ENCODE measurements at regions not wholly inside any gene's neighbourhood (a gene's known extent, or its start where the extent isn't known, plus 50 kb on each side); places are given as distances from the start of the nearest gene placed in this dataset.
A peak's percentile ranks its signal among the peaks of the same experiment; 100 is the strongest.

- no peak for ATAC-seq
- Mint-ChIP-seq H3K4me3 (peak overlapping the region in 4 of 10 donors; percentile 21 to 51 (median 42)), H3K36me3 (no peaks in the 10 kb centered on the region), H3K27ac (peak overlapping the region in 1 of 9 donors; percentile 49), H3K9me3 (no peaks in the 10 kb centered on the region), H3K4me1 (peaks cover 0 to 4% (median 2%) of the 10 kb centered on the region in 7 donors), H3K27me3 (peaks cover 0 to 18% (median 3%) of the 10 kb centered on the region in 5 donors)
- H3K36me3 ChIP-seq (ENCODE audit: control insufficient read depth in 2 of 3, insufficient read depth in 3 of 3, low read length in 3 of 3), result no peaks in the 10 kb centered on the region
- H3K27ac ChIP-seq (ENCODE audit: low read depth, low read length), result no peak overlapping the region
- ChIA-PET CTCF (interaction anchor here (0.6 to 1.7 kb wide), 15 partner anchors 34 to 540 kb away, joined by 3 to 9 read pairs (median 3); no protein-coding TSS in a partner anchor), POLR2A (interaction anchor here (0.6 to 0.9 kb wide), 2 partner anchors 196 to 306 kb away, joined by 3 to 4 read pairs; no protein-coding TSS in a partner anchor)
- no peaks in the 10 kb centered on the region for H3K9me3 ChIP-seq (ENCODE audit: control insufficient read depth in 2 of 3, low read length in 3 of 3)
- H3K4me1 ChIP-seq (ENCODE audit: control insufficient read depth in 2 of 2, insufficient read depth in 2 of 2, low read length in 2 of 2), result peaks cover 12 to 35% of the 10 kb centered on the region in 2 donors
- H3K4me3 ChIP-seq (ENCODE audit: low read length), result peak overlapping the region; percentile 53
- no peak for DNase-seq
- intact Hi-C loops (cut with micrococcal nuclease), result loop anchor here (1.0 to 10.0 kb wide), 15 partner anchors 19 to 1169 kb away; partner anchors contain the start of genes ATP5F1E (in 1 of the 2), NPEPL1 (in 1 of the 2), STX16 (in 1 of the 2) and VAPB (in 1 of the 2)
- peaks cover 0 to 7% of the 10 kb centered on the region in 2 donors for H3K27me3 ChIP-seq (ENCODE audit: control insufficient read depth in 2 of 2, insufficient read depth in 2 of 2, low read length in 2 of 2)
Observed at GRCh38 chr20:59403962-59404314, 103.5 kb downstream of the EDN3 start.

GRCh38 chr20:59404749-59405148, 104.3 kb downstream of the EDN3 start:
- ChIA-PET POLR2A (interaction anchor here (0.9 kb wide), 1 partner anchor 197 kb away, joined by 3 read pairs; no protein-coding TSS in a partner anchor), CTCF (interaction anchor here (0.6 to 1.7 kb wide), 12 partner anchors 33 to 541 kb away, joined by 3 to 9 read pairs (median 4); no protein-coding TSS in a partner anchor)
- no peaks in the 10 kb centered on the region for H3K36me3 ChIP-seq (ENCODE audit: control insufficient read depth in 2 of 3, insufficient read depth in 3 of 3, low read length in 3 of 3)
- Mint-ChIP-seq H3K27me3 (peaks cover 0 to 18% (median 3%) of the 10 kb centered on the region in 5 donors), H3K9me3 (no peaks in the 10 kb centered on the region), H3K4me1 (peaks cover 0 to 4% (median 2%) of the 10 kb centered on the region in 7 donors), H3K27ac (peak overlapping the region in 1 of 9 donors; percentile 57), H3K36me3 (no peaks in the 10 kb centered on the region), H3K4me3 (no peak overlapping the region)
- ATAC-seq (no peak), DNase-seq (no peak)
- intact Hi-C loops (cut with micrococcal nuclease), result loop anchor here in 1 of 2 donors (5.0 to 10.0 kb wide), 3 partner anchors 752 to 1170 kb away; partner anchors contain the start of genes STX16 and VAPB
- no peak overlapping the region for H3K4me3 ChIP-seq (ENCODE audit: low read length)
- H3K27ac ChIP-seq (ENCODE audit: low read depth, low read length), result no peak overlapping the region
- no peaks in the 10 kb centered on the region for H3K9me3 ChIP-seq (ENCODE audit: control insufficient read depth in 2 of 3, low read length in 3 of 3)
- peaks cover 12 to 35% of the 10 kb centered on the region in 2 donors for H3K4me1 ChIP-seq (ENCODE audit: control insufficient read depth in 2 of 2, insufficient read depth in 2 of 2, low read length in 2 of 2)
- peaks cover 0 to 7% of the 10 kb centered on the region in 2 donors for H3K27me3 ChIP-seq (ENCODE audit: control insufficient read depth in 2 of 2, insufficient read depth in 2 of 2, low read length in 2 of 2)

- Mint-ChIP-seq H3K4me1 (peaks cover 0 to 4% (median 2%) of the 10 kb centered on the region in 7 donors), H3K4me3 (no peak overlapping the region), H3K36me3 (no peaks in the 10 kb centered on the region), H3K27ac (peak overlapping the region in 1 of 9 donors; percentile 57), H3K27me3 (peaks cover 0 to 18% (median 5%) of the 10 kb centered on the region in 5 donors), H3K9me3 (no peaks in the 10 kb centered on the region)
- CTCF ChIA-PET, result interaction anchor here (0.6 to 1.7 kb wide), 5 partner anchors 91 to 539 kb away, joined by 3 to 10 read pairs (median 7); no protein-coding TSS in a partner anchor
- DNase-seq, result no peak
- peaks cover 12 to 35% of the 10 kb centered on the region in 2 donors for H3K4me1 ChIP-seq (ENCODE audit: control insufficient read depth in 2 of 2, insufficient read depth in 2 of 2, low read length in 2 of 2)
- no peak for ATAC-seq
- POLR2A ChIA-PET, result interaction anchor here (1.1 kb wide), 1 partner anchor 374 kb away, joined by 3 read pairs; the partner anchor contains the start of gene ATP5F1E
- H3K9me3 ChIP-seq (ENCODE audit: control insufficient read depth in 2 of 3, low read length in 3 of 3), result no peaks in the 10 kb centered on the region
- H3K27me3 ChIP-seq (ENCODE audit: control insufficient read depth in 2 of 2, insufficient read depth in 2 of 2, low read length in 2 of 2), result peaks cover 0 to 7% of the 10 kb centered on the region in 2 donors
- H3K27ac ChIP-seq (ENCODE audit: low read depth, low read length), result no peak overlapping the region
- H3K36me3 ChIP-seq (ENCODE audit: control insufficient read depth in 2 of 3, insufficient read depth in 3 of 3, low read length in 3 of 3), result no peaks in the 10 kb centered on the region
- intact Hi-C loops (cut with micrococcal nuclease), result loop anchor here in 1 of 2 donors (10.0 kb wide), 1 partner anchor 1171 kb away; no protein-coding TSS in a partner anchor
- no peak overlapping the region for H3K4me3 ChIP-seq (ENCODE audit: low read length)
Observed at GRCh38 chr20:59405226-59406200, 105.1 kb downstream of the EDN3 start.

DNA sequence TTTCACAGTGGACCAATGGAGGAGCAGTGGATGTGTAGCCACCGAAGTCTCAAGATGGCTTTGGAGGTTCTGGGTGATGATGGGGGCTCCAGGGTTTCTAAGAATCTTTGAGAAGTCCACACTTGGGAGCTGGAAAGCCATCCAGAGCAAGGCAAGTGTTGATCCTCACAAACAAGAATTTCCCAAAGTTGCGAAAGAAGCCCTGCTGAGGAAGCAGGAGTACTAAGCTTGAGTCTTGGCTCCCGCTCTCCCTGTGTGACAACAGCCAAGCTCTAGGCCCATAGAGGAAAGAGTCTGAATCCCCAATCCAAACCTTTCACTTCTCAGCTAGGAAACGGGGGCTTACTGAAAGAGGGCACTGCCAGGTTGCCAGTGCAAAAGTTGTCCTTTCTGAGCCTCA, 106.0 kb downstream of the EDN3 start:
- no peak overlapping the region for H3K4me3 ChIP-seq (ENCODE audit: low read length)
- H3K9me3 Mint-ChIP-seq, result no peaks in the 10 kb centered on the region
- no peak for DNase-seq
- no peak overlapping the region for H3K4me3 Mint-ChIP-seq
- no peak for ATAC-seq
- H3K27ac Mint-ChIP-seq, result no peak overlapping the region
- peaks cover 0 to 7% of the 10 kb centered on the region in 2 donors for H3K27me3 ChIP-seq (ENCODE audit: control insufficient read depth in 2 of 2, insufficient read depth in 2 of 2, low read length in 2 of 2)
- H3K4me1 Mint-ChIP-seq, result peaks cover 0 to 4% (median 2%) of the 10 kb centered on the region in 7 donors
- H3K9me3 ChIP-seq (ENCODE audit: control insufficient read depth in 2 of 3, low read length in 3 of 3), result no peaks in the 10 kb centered on the region
- no peaks in the 10 kb centered on the region for H3K36me3 Mint-ChIP-seq
- H3K36me3 ChIP-seq (ENCODE audit: control insufficient read depth in 2 of 3, insufficient read depth in 3 of 3, low read length in 3 of 3), result no peaks in the 10 kb centered on the region
- intact Hi-C loops (cut with micrococcal nuclease), result loop anchor here in 1 of 2 donors (10.0 kb wide), 1 partner anchor 1172 kb away; no protein-coding TSS in a partner anchor
- CTCF ChIA-PET, result interaction anchor here (0.6 to 1.2 kb wide), 2 partner anchors 535 to 537 kb away, joined by 3 read pairs; no protein-coding TSS in a partner anchor
- POLR2A ChIA-PET, result no interaction called here
- H3K27ac ChIP-seq (ENCODE audit: low read depth, low read length), result no peak overlapping the region
- H3K27me3 Mint-ChIP-seq, result peaks cover 0 to 18% (median 5%) of the 10 kb centered on the region in 5 donors
- peaks cover 12 to 28% of the 10 kb centered on the region in 2 donors for H3K4me1 ChIP-seq (ENCODE audit: control insufficient read depth in 2 of 2, insufficient read depth in 2 of 2, low read length in 2 of 2)

GRCh38 chr20:59411170-59411569, 110.8 kb downstream of the EDN3 start:
- Mint-ChIP-seq H3K27ac (no peak overlapping the region), H3K4me1 (no peaks in the 10 kb centered on the region), H3K9me3 (no peaks in the 10 kb centered on the region), H3K27me3 (peaks cover 0 to 7% (median 0%) of the 10 kb centered on the region in 5 donors), H3K4me3 (no peak overlapping the region), H3K36me3 (no peaks in the 10 kb centered on the region)
- POLR2A ChIA-PET, result no interaction called here
- Histone ChIP-seq H3K27me3 (ENCODE audit: control insufficient read depth in 2 of 2, insufficient read depth in 2 of 2, low read length in 2 of 2) (no peaks in the 10 kb centered on the region), H3K9me3 (ENCODE audit: control insufficient read depth in 2 of 3, low read length in 3 of 3) (no peaks in the 10 kb centered on the region), H3K36me3 (ENCODE audit: control insufficient read depth in 2 of 3, insufficient read depth in 3 of 3, low read length in 3 of 3) (no peaks in the 10 kb centered on the region), H3K4me1 (ENCODE audit: control insufficient read depth in 2 of 2, insufficient read depth in 2 of 2, low read length in 2 of 2) (no peaks in the 10 kb centered on the region), H3K4me3 (ENCODE audit: low read length) (no peak overlapping the region), H3K27ac (ENCODE audit: low read depth, low read length) (no peak overlapping the region)
- no peak for DNase-seq
- no peak for ATAC-seq
- intact Hi-C loops (cut with micrococcal nuclease), result no loop called here
- CTCF ChIA-PET, result interaction anchor here (1.6 kb wide), 1 partner anchor 85 kb away, joined by 3 read pairs; no protein-coding TSS in a partner anchor

DNA sequence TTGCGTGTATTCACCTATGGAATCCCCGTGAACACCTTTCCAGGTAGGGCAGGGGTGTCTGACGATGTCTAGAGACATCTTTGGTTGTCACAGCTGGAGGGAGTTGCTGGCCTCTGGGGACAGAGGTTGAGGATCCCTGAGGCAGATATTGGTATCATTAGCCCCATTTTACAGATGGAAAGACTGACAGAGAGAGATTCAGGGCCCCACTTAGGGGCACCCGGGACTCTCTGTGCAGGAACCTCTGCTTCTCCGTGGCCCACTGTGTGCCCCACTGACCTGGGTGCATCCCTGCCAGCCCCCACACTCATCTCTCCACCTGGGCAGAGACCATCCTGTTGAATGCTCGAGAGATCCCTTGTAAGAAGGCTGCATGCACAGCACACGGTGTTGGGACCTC, 111.2 kb downstream of the EDN3 start:
- Mint-ChIP-seq H3K27me3 (peaks cover 0 to 7% (median 0%) of the 10 kb centered on the region in 5 donors), H3K4me1 (no peaks in the 10 kb centered on the region), H3K9me3 (no peaks in the 10 kb centered on the region), H3K27ac (no peak overlapping the region), H3K36me3 (no peaks in the 10 kb centered on the region), H3K4me3 (no peak overlapping the region)
- Histone ChIP-seq H3K9me3 (ENCODE audit: control insufficient read depth in 2 of 3, low read length in 3 of 3) (no peaks in the 10 kb centered on the region), H3K4me1 (ENCODE audit: control insufficient read depth in 2 of 2, insufficient read depth in 2 of 2, low read length in 2 of 2) (no peaks in the 10 kb centered on the region), H3K27me3 (ENCODE audit: control insufficient read depth in 2 of 2, insufficient read depth in 2 of 2, low read length in 2 of 2) (no peaks in the 10 kb centered on the region), H3K4me3 (ENCODE audit: low read length) (no peak overlapping the region), H3K36me3 (ENCODE audit: control insufficient read depth in 2 of 3, insufficient read depth in 3 of 3, low read length in 3 of 3) (no peaks in the 10 kb centered on the region), H3K27ac (ENCODE audit: low read depth, low read length) (no peak overlapping the region)
- POLR2A ChIA-PET, result no interaction called here
- CTCF ChIA-PET, result interaction anchor here (0.6 kb wide), 1 partner anchor 137 kb away, joined by 7 read pairs; no protein-coding TSS in a partner anchor
- ATAC-seq (no peak), DNase-seq (no peak)
- intact Hi-C loops (cut with micrococcal nuclease), result no loop called here
